ENCODE measurements at regions not wholly inside any gene's neighbourhood (a gene's known extent, or its start where the extent isn't known, plus 50 kb on each side); places are given as distances from the start of the nearest gene placed in this dataset.

DNA sequence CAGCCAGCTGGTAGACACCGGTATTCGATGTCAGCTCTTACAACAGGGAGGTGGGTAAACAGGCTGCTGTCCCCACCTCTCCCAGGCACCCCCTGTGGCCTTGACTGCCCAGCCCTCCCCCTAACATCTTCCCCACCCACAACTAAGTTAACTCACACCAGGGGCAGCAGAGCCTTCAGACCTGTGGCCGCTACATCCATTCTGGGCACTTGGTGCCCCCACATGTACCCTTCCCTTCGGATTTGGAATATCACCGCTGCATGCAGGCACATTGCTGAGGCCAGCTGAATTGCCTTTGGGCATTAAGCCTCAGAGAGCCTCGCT, 130.3 kb downstream of the MYCN start:
- TF ChIP-seq, protein P1, sequence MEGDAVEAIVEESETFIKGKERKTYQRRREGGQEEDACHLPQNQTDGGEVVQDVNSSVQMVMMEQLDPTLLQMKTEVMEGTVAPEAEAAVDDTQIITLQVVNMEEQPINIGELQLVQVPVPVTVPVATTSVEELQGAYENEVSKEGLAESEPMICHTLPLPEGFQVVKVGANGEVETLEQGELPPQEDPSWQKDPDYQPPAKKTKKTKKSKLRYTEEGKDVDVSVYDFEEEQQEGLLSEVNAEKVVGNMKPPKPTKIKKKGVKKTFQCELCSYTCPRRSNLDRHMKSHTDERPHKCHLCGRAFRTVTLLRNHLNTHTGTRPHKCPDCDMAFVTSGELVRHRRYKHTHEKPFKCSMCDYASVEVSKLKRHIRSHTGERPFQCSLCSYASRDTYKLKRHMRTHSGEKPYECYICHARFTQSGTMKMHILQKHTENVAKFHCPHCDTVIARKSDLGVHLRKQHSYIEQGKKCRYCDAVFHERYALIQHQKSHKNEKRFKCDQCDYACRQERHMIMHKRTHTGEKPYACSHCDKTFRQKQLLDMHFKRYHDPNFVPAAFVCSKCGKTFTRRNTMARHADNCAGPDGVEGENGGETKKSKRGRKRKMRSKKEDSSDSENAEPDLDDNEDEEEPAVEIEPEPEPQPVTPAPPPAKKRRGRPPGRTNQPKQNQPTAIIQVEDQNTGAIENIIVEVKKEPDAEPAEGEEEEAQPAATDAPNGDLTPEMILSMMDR (IDR thresholded peaks at IDR 0.05; ENCODE audit: insufficient read depth, low read depth, low read length), result no peak
- H3K4me3 ChIP-seq (ENCODE audit: low read depth, low read length), result no peak overlapping the region
- DNase-seq (ENCODE audit: low read depth), result no peak

DNA sequence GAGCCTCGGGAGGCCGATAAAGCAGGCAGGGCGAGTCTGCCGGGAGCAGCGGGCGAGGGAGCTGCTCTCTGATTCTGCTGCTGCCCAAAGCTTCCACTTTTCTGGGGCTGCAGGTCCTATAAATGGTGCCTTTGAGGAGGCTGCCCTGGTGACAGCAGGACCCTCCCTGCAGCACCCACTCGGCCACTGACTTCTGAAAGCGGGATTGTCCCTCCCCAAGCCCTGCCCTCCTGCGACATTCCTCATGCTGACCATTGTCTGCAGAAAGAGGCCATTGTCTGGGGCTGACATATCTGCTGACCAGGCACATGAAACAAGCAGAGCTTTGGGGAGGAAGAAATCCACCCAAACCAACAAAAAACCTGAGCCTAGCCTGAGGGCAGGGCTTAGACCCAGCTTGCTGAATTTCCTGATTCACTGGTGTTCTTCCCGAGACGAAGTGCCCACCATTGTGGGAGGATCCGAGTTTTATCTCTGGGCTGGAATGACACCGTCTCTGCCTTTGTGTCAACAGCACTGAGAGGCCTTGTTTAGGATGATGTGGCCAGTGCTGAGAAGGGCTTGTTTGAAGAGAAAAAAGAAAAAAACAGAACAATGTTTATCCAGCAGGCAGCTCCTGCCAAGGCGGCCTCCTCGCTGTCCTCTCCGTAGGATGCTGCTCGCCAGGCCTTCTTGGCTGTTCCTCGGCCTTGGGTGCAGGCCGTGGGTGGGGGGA, 129.7 kb downstream of the MYCN start:
- no peak overlapping the region for H3K4me3 ChIP-seq (ENCODE audit: low read depth, low read length)
- TF ChIP-seq, protein P1 (IDR thresholded peaks at IDR 0.05; ENCODE audit: insufficient read depth, low read depth, low read length), result no peak
- no peak for DNase-seq (ENCODE audit: low read depth)

DNA sequence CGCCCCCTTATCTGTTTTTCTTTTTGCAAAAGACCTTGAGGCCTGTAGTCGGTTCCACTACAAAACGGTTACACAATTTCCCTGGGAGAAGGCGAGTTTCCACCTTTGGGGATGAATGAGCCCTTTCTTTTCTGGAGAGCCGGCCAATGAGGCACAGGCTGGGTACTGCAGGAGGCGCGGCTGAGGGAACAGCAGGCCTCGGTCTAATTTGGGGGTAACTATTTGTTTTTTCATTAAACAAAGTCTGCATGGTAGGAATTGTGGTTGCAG, 129.2 kb downstream of the MYCN start:
- TF ChIP-seq, protein P1 (IDR thresholded peaks at IDR 0.05; ENCODE audit: insufficient read depth, low read depth, low read length), result no peak
- no peak for DNase-seq (ENCODE audit: low read depth)
- H3K4me3 ChIP-seq (ENCODE audit: low read depth, low read length), result no peak overlapping the region

DNA sequence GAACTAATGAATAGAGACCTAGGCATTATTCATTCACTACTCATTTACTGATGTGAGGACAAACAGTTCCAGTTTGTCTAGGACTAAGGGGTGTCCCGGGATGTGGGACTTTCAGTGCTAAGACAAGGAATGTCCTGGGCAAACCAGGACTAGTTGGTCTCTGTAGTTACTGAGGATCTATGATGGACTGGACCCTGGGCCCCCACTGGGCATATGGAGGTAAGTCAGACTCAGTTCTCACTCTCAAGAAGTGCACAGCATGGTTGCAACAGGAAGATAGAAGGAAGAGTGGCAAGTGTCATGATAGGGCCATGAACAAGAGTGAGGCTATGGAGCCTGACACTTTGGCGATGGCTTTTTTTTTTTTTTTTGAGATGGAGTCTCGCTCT, 128.2 kb downstream of the MYCN start:
- H3K4me3 ChIP-seq (ENCODE audit: low read depth, low read length), result no peak overlapping the region
- no peak for DNase-seq (ENCODE audit: low read depth)
- TF ChIP-seq, protein P1 (IDR thresholded peaks at IDR 0.05; ENCODE audit: insufficient read depth, low read depth, low read length), result no peak

DNA sequence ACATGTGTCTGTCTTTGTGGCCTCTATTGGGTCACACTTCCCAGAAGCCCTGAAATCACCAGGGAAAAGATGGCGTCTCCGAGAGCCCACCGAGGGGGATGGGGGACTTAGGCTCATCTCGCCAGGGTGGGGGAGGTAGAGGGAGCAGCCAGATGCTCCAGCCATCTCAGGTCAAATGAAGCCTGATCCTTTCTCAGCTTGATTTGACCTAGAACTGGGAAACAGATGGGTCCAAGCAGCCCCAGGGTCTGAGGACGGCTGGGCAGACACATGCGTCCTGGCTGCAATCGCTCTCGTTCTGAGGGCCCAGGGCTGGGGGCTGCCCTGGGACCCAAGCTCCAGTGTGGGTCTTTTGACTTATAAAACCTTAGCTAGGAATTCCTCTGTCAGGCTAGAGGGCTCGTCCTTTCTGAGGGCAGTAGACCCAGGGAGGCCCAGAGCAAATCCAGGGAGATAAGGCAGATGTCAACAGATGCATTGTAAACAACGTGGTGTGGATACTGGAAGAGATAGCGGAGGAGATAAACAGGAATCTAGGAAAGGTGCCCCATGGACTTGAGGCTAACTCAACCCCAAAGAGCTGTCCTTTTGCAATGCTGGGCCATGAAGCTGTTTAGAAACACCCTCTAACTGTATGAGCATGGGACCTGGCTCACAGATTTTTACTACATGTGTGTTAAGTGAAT, 127.7 kb downstream of the MYCN start:
- no peak overlapping the region for H3K4me3 ChIP-seq (ENCODE audit: low read depth, low read length)
- TF ChIP-seq, protein P1 (IDR thresholded peaks at IDR 0.05; ENCODE audit: insufficient read depth, low read depth, low read length), result no peak
- no peak for DNase-seq (ENCODE audit: low read depth)

DNA sequence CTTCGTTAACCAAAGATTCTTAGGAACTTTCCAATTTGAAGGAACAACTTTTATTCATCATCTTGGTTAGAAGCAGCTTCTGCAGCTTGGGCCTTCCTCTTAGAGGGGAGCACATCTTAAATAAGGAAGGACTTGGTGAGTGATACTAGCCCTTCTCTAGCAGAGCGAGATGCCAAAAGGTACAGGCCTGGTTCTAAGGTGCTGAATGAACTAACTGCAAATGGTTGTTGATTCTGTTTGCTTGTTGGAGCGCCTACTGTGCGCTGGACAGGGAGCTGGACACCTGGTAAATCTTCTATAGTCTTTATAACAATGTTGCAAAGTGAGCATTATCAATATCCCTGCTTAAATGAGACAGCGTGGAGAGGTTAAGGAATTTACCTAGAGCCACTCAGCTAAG, 127.1 kb downstream of the MYCN start:
- H3K4me3 ChIP-seq (ENCODE audit: low read depth, low read length), result no peak overlapping the region
- TF ChIP-seq, protein P1 (IDR thresholded peaks at IDR 0.05; ENCODE audit: insufficient read depth, low read depth, low read length), result no peak
- DNase-seq (ENCODE audit: low read depth), result no peak

DNA sequence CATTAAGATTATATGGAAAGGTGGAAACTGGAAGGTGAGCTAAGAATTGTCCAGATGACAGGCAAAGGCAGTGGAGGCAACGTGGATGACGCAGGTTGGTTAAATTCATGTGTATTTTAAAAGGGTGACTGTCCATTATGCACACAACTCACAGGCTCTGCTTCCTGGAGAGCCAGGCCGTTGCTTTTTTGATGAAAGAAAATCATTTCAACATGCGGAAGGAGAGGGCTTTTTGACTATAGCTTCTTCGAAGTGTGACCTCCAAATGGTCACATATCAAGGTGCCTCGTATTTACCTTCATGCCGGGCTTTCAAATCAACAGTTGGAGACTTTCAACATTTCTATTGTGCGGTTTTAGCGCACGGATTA, 126.7 kb downstream of the MYCN start:
- no peak for DNase-seq (ENCODE audit: low read depth)
- TF ChIP-seq, protein P1 (IDR thresholded peaks at IDR 0.05; ENCODE audit: insufficient read depth, low read depth, low read length), result no peak
- H3K4me3 ChIP-seq (ENCODE audit: low read depth, low read length), result no peak overlapping the region
